ENCODE measurements at regions not wholly inside any gene's neighbourhood (a gene's known extent, or its start where the extent isn't known, plus 50 kb on each side); places are given as distances from the start of the nearest gene placed in this dataset.

DNA sequence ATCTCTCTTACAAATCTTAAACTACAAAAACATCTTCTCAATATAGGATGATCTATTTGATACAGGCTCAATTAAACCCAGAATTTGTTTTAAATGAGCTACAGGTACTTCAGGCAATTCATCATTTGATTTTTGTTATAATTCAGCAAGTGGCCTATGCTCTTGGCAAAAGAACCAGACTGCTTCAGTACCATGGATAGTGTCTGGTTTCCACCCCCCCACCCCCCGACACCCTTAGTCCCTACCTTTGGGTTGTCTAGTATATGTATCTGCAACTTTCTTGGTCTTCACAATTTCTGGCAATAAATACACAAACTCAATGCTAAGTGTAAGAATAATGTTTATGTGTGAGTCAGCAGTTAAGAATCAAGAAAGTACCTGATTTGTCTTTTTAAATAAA lies 97.3 kb upstream of the API5 start:
- H3K4me3 ChIP-seq (ENCODE audit: low read depth, low read length), result no peak overlapping the region
- no peak for DNase-seq (ENCODE audit: low read depth)
- TF ChIP-seq, protein P1, sequence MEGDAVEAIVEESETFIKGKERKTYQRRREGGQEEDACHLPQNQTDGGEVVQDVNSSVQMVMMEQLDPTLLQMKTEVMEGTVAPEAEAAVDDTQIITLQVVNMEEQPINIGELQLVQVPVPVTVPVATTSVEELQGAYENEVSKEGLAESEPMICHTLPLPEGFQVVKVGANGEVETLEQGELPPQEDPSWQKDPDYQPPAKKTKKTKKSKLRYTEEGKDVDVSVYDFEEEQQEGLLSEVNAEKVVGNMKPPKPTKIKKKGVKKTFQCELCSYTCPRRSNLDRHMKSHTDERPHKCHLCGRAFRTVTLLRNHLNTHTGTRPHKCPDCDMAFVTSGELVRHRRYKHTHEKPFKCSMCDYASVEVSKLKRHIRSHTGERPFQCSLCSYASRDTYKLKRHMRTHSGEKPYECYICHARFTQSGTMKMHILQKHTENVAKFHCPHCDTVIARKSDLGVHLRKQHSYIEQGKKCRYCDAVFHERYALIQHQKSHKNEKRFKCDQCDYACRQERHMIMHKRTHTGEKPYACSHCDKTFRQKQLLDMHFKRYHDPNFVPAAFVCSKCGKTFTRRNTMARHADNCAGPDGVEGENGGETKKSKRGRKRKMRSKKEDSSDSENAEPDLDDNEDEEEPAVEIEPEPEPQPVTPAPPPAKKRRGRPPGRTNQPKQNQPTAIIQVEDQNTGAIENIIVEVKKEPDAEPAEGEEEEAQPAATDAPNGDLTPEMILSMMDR (conservative IDR thresholded peaks at IDR 0.05; ENCODE audit: low read depth, low read length), result no peak

DNA sequence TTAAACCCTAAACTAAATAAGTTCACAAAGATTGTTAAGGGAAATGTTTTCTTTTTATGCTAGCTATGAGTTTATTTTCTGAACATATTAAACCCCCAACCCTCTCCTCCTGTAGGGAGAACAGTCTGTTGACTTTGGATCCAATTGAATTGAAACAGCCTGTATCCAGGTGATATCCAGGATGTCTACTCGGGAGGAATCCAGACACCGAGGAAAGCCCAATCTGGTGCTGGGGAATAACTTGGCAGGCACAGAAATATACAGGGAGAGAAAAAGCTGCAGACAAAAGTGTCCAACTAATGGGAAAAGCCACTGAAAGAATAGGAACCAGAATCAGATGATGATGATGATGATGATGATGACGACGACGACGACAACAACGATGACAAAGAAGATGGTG lies 93.9 kb upstream of the API5 start:
- TF ChIP-seq, protein P1 (conservative IDR thresholded peaks at IDR 0.05; ENCODE audit: low read depth, low read length), result no peak
- DNase-seq (ENCODE audit: low read depth), result no peak
- no peak overlapping the region for H3K4me3 ChIP-seq (ENCODE audit: low read depth, low read length)

DNA sequence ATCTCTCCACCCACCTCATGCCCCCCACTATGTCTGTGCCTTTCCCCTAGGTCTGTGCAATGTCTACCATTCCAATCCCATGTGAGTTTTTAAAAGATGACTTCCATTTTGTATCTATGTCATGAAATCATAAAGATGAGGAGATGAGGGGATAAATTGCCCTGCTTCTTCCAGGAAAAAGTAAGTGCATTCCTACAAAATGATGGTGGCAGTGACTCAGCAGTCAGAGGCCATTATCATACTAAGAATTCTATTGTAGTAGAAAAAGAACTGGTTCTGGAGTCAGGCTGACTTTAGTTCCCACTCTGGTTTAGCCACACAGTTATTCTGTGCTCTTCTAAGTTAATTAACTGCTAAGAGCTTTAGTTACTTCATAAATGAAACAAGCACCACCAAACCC lies 89.6 kb upstream of the API5 start:
- TF ChIP-seq, protein P1 (conservative IDR thresholded peaks at IDR 0.05; ENCODE audit: low read depth, low read length), result no peak
- no peak for DNase-seq (ENCODE audit: low read depth)
- no peak overlapping the region for H3K4me3 ChIP-seq (ENCODE audit: low read depth, low read length)

DNA sequence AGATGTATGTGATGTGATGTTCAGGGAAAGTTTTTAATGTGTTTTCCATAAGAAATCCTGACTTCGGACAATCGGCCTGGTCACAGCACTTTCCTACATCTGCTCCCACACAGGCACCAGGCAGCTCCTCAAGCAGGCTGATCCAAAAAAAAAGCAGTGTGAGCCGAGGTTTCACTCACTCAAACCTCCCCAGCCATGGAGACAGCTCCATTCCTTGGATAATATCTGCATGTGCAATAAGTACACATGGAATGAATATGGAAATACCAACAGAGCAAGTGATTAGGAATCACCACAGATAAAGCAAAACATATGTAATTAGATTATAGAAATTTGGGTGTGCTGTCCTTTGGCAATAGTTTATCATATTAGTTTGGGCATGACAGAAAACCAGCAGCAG lies 88.8 kb upstream of the API5 start:
- no peak for DNase-seq (ENCODE audit: low read depth)
- H3K4me3 ChIP-seq (ENCODE audit: low read depth, low read length), result no peak overlapping the region

DNA sequence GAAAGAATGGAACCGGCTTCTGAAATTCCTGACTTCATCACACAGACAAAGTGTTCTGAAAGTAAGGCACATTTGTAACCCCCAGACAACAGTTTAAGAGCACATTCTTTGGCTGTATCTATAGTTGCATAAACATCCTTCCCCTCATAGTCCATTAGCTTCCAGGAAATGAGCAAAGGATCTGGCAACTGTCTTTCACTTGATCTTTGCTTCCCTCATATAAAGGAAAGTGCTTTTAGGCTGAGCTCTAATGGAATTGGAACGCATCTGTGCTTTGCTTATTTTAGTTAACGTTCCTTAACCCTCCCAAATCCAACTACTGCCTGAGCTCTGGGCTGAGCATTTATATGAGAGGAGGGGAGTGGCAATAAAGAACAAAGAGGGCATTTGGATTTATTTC lies 76.9 kb upstream of the API5 start:
- TF ChIP-seq, protein P1 (conservative IDR thresholded peaks at IDR 0.05; ENCODE audit: low read depth, low read length), result no peak
- H3K4me3 ChIP-seq (ENCODE audit: low read depth, low read length), result no peak overlapping the region
- DNase-seq (ENCODE audit: low read depth), result no peak

More for the DNA sequence above, 88.8 kb upstream of the API5 start:
- TF ChIP-seq, protein P1 (conservative IDR thresholded peaks at IDR 0.05; ENCODE audit: low read depth, low read length), result no peak

DNA sequence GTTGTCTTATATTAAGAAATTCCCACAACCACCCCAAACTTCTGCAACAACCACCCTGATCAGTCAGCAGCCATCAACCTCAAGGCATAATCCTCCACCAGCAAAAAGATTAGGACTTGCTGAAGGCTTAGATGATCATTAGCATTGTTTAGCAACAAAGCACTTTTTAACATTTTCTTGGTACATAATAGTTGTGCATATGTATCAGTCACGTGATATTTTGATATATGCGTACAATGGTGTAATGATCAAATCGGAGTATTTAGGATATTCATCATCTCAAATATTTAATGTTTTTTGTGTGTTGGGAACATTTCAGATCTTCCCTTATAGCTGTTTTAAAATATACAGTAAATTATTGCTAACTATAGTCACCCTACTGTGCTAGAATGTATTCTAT lies 73.5 kb upstream of the API5 start:
- H3K4me3 ChIP-seq (ENCODE audit: low read depth, low read length), result no peak overlapping the region
- DNase-seq (ENCODE audit: low read depth), result no peak
- TF ChIP-seq, protein P1 (conservative IDR thresholded peaks at IDR 0.05; ENCODE audit: low read depth, low read length), result no peak

DNA sequence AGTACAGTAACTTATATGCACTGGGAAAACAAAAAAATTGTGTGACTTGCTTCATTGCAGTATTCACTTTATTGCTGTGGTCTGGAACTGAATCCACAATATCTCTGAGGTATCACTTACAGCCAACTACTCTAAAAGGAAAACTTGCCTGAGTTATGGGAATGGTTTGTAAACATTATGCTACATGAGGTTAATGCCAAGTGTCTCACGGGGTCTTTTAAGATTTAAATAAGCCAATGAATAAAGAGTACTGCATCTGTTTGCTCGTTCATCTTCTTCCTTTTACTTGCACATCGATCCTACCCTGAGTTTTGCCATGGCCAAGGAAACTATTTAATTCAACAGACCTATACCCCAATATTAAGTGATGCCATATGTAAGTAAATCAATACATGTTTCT lies 72.0 kb upstream of the API5 start:
- H3K4me3 ChIP-seq (ENCODE audit: low read depth, low read length), result no peak overlapping the region
- DNase-seq (ENCODE audit: low read depth), result no peak
- TF ChIP-seq, protein P1 (conservative IDR thresholded peaks at IDR 0.05; ENCODE audit: low read depth, low read length), result no peak
